GM06990 (cell line): ENCODE measurements at regions not wholly inside any gene's neighbourhood (a gene's known extent, or its start where the extent isn't known, plus 50 kb on each side); places are given as distances from the start of the nearest gene placed in this dataset.

ENCODE experiments used
- DNase-seq: peaks from one replicate; pipeline ENCODE4 v3.0.0-alpha.2; 2011; ENCODE audit not compliant: insufficient read length; ENCODE audit errors: extremely low read depth
- H3K27me3 ChIP-seq: replicated peaks from 2 replicates; pipeline ENCODE4 v1.6.0; 2011; ENCODE audit warnings: low read length; ENCODE audit not compliant: control insufficient read depth, insufficient read depth
- H3K36me3 ChIP-seq: 2 replicates; pipeline ENCODE4 v1.5.1; 2011; ENCODE audit warnings: low read length; ENCODE audit not compliant: control insufficient read depth, insufficient read depth
- H3K4me3 ChIP-seq: replicated peaks from 2 replicates; pipeline ENCODE4 v1.5.1; 2011; ENCODE audit warnings: low read depth, mild to moderate bottlenecking, control low read depth, low read length
- TF ChIP-seq, protein P1 (sequence below): IDR thresholded peaks from 2 replicates; pipeline ENCODE4 v1.5.1; 2011; ENCODE audit warnings: low read length, control low read depth, mild to moderate bottlenecking, inconsistent platforms; ENCODE audit not compliant: insufficient read depth, poor library complexity, severe bottlenecking

DNA sequence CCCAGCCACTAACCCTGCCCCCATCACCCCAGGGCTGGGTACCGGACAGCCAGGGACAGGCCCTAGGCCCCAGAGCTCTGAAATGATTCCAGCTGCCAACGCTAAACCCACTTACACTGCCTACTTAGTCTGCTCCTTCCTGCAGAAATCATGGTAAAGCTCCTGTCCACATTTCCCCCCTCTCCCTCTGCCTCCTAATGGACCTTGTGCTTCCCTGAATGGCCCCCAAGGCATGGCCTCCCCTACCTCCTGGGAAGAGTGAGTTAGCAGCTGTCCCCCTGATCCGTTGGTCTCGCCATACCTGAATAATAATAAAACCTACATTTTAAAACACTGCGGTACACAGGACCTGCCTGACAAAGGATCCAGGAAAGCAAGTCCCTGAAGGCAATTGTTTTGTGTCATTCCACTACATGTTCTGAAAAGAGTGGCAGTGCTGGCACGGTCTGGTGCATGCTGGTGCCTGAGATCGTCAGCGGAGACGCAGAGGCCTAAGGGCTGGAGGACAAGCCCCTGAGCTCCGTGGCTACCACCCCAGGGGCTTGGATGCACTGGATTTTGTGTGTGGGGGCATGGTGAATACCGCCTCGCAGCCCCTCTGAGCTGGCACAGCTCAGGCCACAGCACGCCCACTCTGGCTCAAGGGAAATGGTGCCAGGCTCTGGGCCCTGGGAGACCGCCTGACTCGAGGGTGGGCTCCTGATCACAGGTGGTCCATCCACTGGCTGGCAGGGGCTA, 186.3 kb downstream of the CTTN start:
- Histone ChIP-seq H3K36me3 (no peaks in the 10 kb centered on the region), H3K27me3 (no peaks in the 10 kb centered on the region; the same call in none of the 2 replicates), H3K4me3 (no peak overlapping the region)
- DNase-seq: no peak
- TF ChIP-seq, protein P1, sequence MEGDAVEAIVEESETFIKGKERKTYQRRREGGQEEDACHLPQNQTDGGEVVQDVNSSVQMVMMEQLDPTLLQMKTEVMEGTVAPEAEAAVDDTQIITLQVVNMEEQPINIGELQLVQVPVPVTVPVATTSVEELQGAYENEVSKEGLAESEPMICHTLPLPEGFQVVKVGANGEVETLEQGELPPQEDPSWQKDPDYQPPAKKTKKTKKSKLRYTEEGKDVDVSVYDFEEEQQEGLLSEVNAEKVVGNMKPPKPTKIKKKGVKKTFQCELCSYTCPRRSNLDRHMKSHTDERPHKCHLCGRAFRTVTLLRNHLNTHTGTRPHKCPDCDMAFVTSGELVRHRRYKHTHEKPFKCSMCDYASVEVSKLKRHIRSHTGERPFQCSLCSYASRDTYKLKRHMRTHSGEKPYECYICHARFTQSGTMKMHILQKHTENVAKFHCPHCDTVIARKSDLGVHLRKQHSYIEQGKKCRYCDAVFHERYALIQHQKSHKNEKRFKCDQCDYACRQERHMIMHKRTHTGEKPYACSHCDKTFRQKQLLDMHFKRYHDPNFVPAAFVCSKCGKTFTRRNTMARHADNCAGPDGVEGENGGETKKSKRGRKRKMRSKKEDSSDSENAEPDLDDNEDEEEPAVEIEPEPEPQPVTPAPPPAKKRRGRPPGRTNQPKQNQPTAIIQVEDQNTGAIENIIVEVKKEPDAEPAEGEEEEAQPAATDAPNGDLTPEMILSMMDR: no peak

DNA sequence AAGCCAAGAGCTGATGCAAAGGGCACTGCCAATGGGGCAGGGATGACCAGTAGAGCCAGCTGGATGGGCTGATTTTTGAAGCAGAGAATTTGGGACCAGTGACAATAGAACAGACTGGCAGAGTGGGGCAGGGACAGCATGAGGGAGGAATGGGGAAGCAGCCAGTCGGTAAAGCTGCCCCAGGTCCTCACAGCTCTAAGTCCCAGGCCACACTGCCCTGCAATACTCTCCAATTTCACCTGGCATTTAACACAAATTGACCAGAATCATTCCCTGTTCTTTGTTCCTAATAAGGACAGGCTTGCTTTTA, 186.9 kb downstream of the CTTN start:
- no peak for DNase-seq
- TF ChIP-seq, protein P1: no peak
- Histone ChIP-seq H3K4me3 (no peak overlapping the region), H3K27me3 (no peaks in the 10 kb centered on the region; the same call in none of the 2 replicates), H3K36me3 (no peaks in the 10 kb centered on the region)

DNA sequence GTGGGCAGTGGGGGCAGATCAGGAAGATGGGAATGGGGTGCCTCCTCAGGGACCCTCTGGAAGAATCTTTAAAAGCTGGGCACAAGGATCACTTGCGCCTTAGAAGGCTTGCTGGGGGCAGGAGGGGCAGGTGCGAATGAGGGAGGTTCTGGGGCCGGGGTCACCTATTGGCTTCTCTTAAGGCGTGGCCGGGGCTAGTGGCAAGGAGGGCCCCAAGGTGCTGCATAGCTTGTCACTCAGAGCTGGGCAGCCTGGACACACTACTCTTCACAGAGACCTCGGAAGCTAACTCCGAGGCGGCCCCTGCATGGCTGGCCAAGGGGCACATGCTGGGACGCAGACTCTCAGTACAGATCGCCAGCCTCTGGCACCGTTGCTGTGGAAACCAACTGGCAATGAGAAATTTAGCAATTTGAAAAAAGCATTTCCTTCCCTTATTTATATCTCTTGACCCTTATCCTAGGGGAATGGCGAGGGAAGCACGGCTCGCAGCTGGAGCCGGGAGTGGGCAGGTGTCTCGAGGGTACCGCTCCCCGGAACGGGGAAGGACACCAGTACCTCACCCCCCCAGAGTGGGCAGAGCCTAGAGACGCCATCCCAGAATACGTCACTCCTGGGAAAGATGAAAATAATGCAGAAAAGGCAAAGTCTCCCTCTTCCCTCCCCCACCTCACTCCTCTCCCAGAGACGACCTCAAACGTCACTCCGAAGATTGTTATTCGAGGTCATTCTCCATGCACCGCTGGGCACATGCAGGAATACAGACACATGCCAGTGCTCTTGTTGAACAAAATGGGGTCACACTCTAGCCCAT, 188.1 kb downstream of the CTTN start:
- no peak for DNase-seq
- TF ChIP-seq, protein P1: no peak
- Histone ChIP-seq H3K4me3 (no peak overlapping the region), H3K36me3 (no peaks in the 10 kb centered on the region), H3K27me3 (no peaks in the 10 kb centered on the region; the same call in none of the 2 replicates)

DNA sequence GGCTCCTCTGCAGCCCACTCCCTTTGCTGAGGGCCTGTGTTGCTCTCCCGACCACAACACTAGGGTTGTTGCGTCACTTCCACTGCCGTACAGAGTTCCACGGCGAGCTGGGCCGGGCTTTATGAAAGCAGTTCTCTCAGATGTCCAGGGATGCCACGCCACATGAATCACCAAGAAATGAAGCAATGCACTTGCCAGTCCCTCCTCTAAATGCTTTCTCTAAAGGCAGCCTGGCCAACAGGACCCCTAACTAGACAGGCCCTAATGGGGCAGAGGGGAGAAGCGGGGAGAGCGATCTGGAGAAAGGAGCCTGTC, 188.7 kb downstream of the CTTN start:
- no peak for DNase-seq
- Histone ChIP-seq H3K27me3 (no peaks in the 10 kb centered on the region; the same call in none of the 2 replicates), H3K36me3 (no peaks in the 10 kb centered on the region), H3K4me3 (no peak overlapping the region)
- TF ChIP-seq, protein P1: no peak

DNA sequence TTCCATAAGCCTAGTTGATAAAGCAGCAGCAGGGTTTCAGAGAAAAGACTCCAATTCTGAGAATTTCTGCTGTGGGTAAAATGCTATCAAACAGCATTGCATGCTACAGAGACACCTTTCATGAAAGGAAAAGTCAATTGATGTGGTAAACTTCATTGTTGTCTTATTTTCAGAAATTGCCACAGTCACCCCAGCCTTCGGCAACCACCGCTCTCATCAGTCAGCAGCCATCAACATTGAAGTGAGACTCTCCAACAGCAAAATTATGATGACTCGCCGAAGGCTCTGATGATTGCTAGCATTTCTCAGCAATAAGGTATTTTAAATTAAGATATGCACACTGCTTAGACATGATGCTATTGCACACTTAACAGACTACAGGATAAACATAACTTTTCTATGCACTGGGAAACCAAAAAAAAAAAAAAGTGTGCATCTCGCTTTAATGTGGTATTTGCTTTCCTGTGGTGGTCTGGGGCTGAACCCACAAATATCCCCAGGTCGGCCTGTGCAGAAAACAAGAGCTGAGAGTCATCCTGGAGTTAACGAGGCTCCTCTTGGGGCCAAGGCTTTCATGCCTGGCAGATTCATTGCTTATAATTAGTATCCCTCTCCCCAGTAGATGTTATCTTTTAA, 192.1 kb downstream of the CTTN start:
- Histone ChIP-seq H3K36me3 (no peaks in the 10 kb centered on the region), H3K27me3 (no peaks in the 10 kb centered on the region; the same call in 1 of the 2 replicates), H3K4me3 (no peak overlapping the region)
- TF ChIP-seq, protein P1: no peak
- DNase-seq: no peak
